ENCODE measurements at regions not wholly inside any gene's neighbourhood (a gene's known extent, or its start where the extent isn't known, plus 50 kb on each side); places are given as distances from the start of the nearest gene placed in this dataset.

GRCh38 chr1:116259663-116260062, 113.4 kb upstream of the ATP1A1 start:
- Histone ChIP-seq H3K4me1 (ENCODE audit: insufficient read depth) (no peaks in the 10 kb centered on the region), H2AFZ (no peak overlapping the region), H3K27ac (ENCODE audit: low read depth) (no peak overlapping the region), H3K36me3 (ENCODE audit: insufficient read depth) (no peaks in the 10 kb centered on the region), H3F3A (replicated peaks; ENCODE audit: low read depth) (no peaks in the 10 kb centered on the region), H3K79me2 (replicated peaks; ENCODE audit: insufficient read depth) (no peaks in the 10 kb centered on the region), H3K27me3 (ENCODE audit: insufficient read depth) (no peaks in the 10 kb centered on the region), H4K20me1 (replicated peaks; ENCODE audit: insufficient read depth) (no peaks in the 10 kb centered on the region), H3K4me2 (no peak overlapping the region), H3K9me2 (ENCODE audit: insufficient read depth) (no peaks in the 10 kb centered on the region), H3K4me3 (no peak overlapping the region)
- Mint-ChIP-seq H3K27me3 (ENCODE audit: insufficient read depth, low read depth, poor library complexity) (no peaks in the 10 kb centered on the region), H3K9me3 (no peaks in the 10 kb centered on the region; the same call in 2 of the 3 replicates), H3K4me3 (no peak overlapping the region), H3K4me1 (peaks cover 15% of the 10 kb centered on the region), H3K27ac (no peak overlapping the region), H3K36me3 (ENCODE audit: low read depth) (no peaks in the 10 kb centered on the region)
- no peak for DNase-seq (ENCODE audit: low spot score)
- TF ChIP-seq CREB1 (CRISPR knock-in tag; IDR thresholded peaks at IDR 0.05; ENCODE audit: low read depth), result no peak
- no peak for ATAC-seq

GRCh38 chr1:116260115-116260514, 112.9 kb upstream of the ATP1A1 start:
- no peaks in the 10 kb centered on the region for H4K20me1 ChIP-seq (replicated peaks; ENCODE audit: insufficient read depth)
- no peak overlapping the region for H2AFZ ChIP-seq
- no peak overlapping the region for H3K4me3 ChIP-seq
- Mint-ChIP-seq H3K9me3 (no peaks in the 10 kb centered on the region; the same call in 2 of the 3 replicates), H3K4me1 (peaks cover 15% of the 10 kb centered on the region), H3K27ac (no peak overlapping the region), H3K4me3 (no peak overlapping the region), H3K36me3 (ENCODE audit: low read depth) (no peaks in the 10 kb centered on the region), H3K27me3 (ENCODE audit: insufficient read depth, low read depth, poor library complexity) (no peaks in the 10 kb centered on the region)
- no peak overlapping the region for H3K27ac ChIP-seq (ENCODE audit: low read depth)
- H3K79me2 ChIP-seq (replicated peaks; ENCODE audit: insufficient read depth), result no peaks in the 10 kb centered on the region
- no peak for ATAC-seq
- no peak overlapping the region for H3K4me2 ChIP-seq
- H3K9me2 ChIP-seq (ENCODE audit: insufficient read depth), result no peaks in the 10 kb centered on the region
- no peaks in the 10 kb centered on the region for H3K36me3 ChIP-seq (ENCODE audit: insufficient read depth)
- no peaks in the 10 kb centered on the region for H3K4me1 ChIP-seq (ENCODE audit: insufficient read depth)
- H3K27me3 ChIP-seq (ENCODE audit: insufficient read depth), result no peaks in the 10 kb centered on the region
- no peaks in the 10 kb centered on the region for H3F3A ChIP-seq (replicated peaks; ENCODE audit: low read depth)
- no peak for DNase-seq (ENCODE audit: low spot score)
- no peak for TF ChIP-seq JUNB (IDR thresholded peaks at IDR 0.05; ENCODE audit: unreplicated experiment)
- no peak for TF ChIP-seq POLR2AphosphoS5 (IDR thresholded peaks at IDR 0.05; ENCODE audit: low read depth)
- no peak for TF ChIP-seq ZNF462 (CRISPR knock-in tag; IDR thresholded peaks at IDR 0.05)
- TF ChIP-seq ETS1 (IDR thresholded peaks at IDR 0.05), result no peak
- no peak for TF ChIP-seq ZNF114 (CRISPR knock-in tag; IDR thresholded peaks at IDR 0.05)
- no peak for TF ChIP-seq NANOG (IDR thresholded peaks at IDR 0.05; ENCODE audit: borderline replicate concordance)
- no peak for TF ChIP-seq REST (IDR thresholded peaks at IDR 0.05; ENCODE audit: unreplicated experiment)
- TF ChIP-seq EZH2 (IDR thresholded peaks at IDR 0.05; ENCODE audit: low read depth, unreplicated experiment), result no peak
- TF ChIP-seq EZH2phosphoT487 (IDR thresholded peaks at IDR 0.05; ENCODE audit: unreplicated experiment), result no peak
